Fibroblast of lung (primary cell): ENCODE measurements at regions not wholly inside any gene's neighbourhood (a gene's known extent, or its start where the extent isn't known, plus 50 kb on each side); places are given as distances from the start of the nearest gene placed in this dataset.

ENCODE experiments used
- DNase-seq, 2 donors: peaks; one replicate each; pipeline versions ENCODE4 v3.0.0 to v3.0.0-alpha.2; 2010; ENCODE audit warnings: low read depth in 2 of 2
- H2AFZ ChIP-seq: 2 replicates; pipeline ENCODE4 v1.5.1; 2012; ENCODE audit warnings: low read length, control low read depth, inconsistent platforms
- H3K27ac ChIP-seq: 2 replicates; pipeline ENCODE4 v1.5.1; 2011; ENCODE audit warnings: low read length, control low read depth; ENCODE audit not compliant: insufficient read depth
- H3K27me3 ChIP-seq: 2 replicates; pipeline ENCODE4 v1.5.1; 2011; ENCODE audit warnings: mild to moderate bottlenecking, low read length; ENCODE audit not compliant: control insufficient read depth, insufficient read depth
- H3K36me3 ChIP-seq: 2 replicates; pipeline ENCODE4 v1.5.1; 2011; ENCODE audit warnings: low read length; ENCODE audit not compliant: control insufficient read depth, insufficient read depth
- H3K4me1 ChIP-seq: 2 replicates; pipeline ENCODE4 v1.5.1; 2011; ENCODE audit warnings: low read length; ENCODE audit not compliant: control insufficient read depth, insufficient read depth; ENCODE audit errors: extremely low read depth
- H3K4me2 ChIP-seq: 2 replicates; pipeline ENCODE4 v1.5.1; 2011; ENCODE audit warnings: low read length, control low read depth; ENCODE audit not compliant: insufficient read depth; ENCODE audit errors: extremely low read depth
- H3K4me3 ChIP-seq, 4 experiments: fragments of 200-600 bp in 1 of 4; sonication (generic) in 1 of 4; replicated peaks in 1 of 4; 2 replicates each; pipeline ENCODE4 v1.5.1; 2011 to 2016; ENCODE audit warnings: low read length in 4 of 4, low read depth in 3 of 4, mild to moderate bottlenecking in 3 of 4, control low read depth in 2 of 4, inconsistent platforms in 1 of 4, mixed read lengths in 1 of 4; ENCODE audit not compliant: insufficient read depth in 1 of 4; ENCODE audit errors: control extremely low read depth in 1 of 4
- H3K79me2 ChIP-seq: 2 replicates; pipeline ENCODE4 v1.5.1; 2012; ENCODE audit warnings: mild to moderate bottlenecking, low read length, inconsistent platforms; ENCODE audit not compliant: control insufficient read depth, insufficient read depth
- H3K9ac ChIP-seq: 2 replicates; pipeline ENCODE4 v1.5.1; 2011; ENCODE audit warnings: mild to moderate bottlenecking, low read length, control low read depth; ENCODE audit not compliant: insufficient read depth
- H3K9me3 ChIP-seq: 2 replicates; pipeline ENCODE4 v1.5.1; 2012; ENCODE audit warnings: low read depth, low read length; ENCODE audit not compliant: control insufficient read depth, insufficient read depth
- H4K20me1 ChIP-seq: 2 replicates; pipeline ENCODE4 v1.5.1; 2011; ENCODE audit warnings: low read length; ENCODE audit not compliant: control insufficient read depth, insufficient read depth; ENCODE audit errors: extremely low read depth
- CTCF ChIP-seq, 2 donors: IDR thresholded peaks in 1 of 2; conservative IDR thresholded peaks in 1 of 2; 1 replicate in 1 of 2; 2 replicates in 1 of 2; pipeline ENCODE4 v1.5.1; 2011 to 2012; ENCODE audit warnings: low read length in 2 of 2, control low read depth in 1 of 2, inconsistent platforms in 1 of 2, low read depth in 1 of 2, mild to moderate bottlenecking in 1 of 2
- EZH2 ChIP-seq: IDR thresholded peaks from 2 replicates; pipeline ENCODE4 v1.5.1; 2012; ENCODE audit warnings: low read length, control low read depth, mild to moderate bottlenecking; ENCODE audit errors: missing control alignments

DNA sequence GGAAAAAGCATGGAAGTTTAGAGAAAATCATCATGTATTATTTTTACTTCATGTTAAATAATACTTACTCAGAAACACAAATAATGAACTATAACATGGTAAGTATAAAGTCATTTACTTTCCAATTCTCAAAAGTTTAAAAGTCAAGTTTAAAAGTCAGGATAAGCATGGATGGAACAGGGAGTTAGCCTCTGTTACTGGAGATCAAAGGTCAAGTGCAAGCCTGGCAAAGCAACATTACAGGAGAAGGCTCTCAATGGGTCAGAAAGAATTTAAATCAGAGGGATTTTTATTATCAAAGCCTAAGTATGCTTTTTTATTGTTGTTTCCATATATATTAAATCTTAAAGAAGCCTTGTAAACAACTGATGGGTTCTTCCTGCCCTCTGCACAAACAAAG, 505.4 kb downstream of the KCNA4 start:
- Histone ChIP-seq H3K4me3 (no peak overlapping the region), H3K36me3 (no peaks in the 10 kb centered on the region), H3K79me2 (no peaks in the 10 kb centered on the region), H3K4me2 (no peak overlapping the region), H3K9ac (no peak overlapping the region), H2AFZ (no peak overlapping the region), H3K27me3 (no peaks in the 10 kb centered on the region), H4K20me1 (no peaks in the 10 kb centered on the region), H3K27ac (no peak overlapping the region), H3K9me3 (no peaks in the 10 kb centered on the region), H3K4me1 (no peaks in the 10 kb centered on the region)
- no peak for DNase-seq
- TF ChIP-seq EZH2 (no peak), CTCF (conservative IDR thresholded peaks at IDR 0.05 in 1 of 2, IDR thresholded peaks at IDR 0.05 in 1 of 2; ENCODE audit: low read depth in 1 of 2, low read length in 2 of 2) (no peak)

DNA sequence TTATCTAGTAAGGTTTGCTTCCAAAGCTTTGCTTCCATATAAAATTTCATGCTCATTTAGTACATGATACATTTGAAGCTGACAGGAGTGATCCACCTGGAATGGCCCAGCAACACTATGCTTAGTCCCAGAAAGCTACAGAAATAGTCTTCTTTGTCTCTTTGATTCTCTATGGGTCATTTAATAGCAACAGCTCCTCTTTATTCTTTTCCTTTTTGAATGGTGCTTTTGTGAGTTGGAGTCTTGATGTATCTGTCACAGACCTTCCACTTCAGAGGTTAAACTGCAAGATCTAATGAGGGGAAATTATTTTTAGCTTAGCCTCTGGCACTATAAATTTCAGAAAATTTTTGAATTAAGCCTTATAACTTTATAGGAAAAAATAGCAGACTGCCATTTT, 509.5 kb downstream of the KCNA4 start:
- Histone ChIP-seq H3K9ac (no peak overlapping the region), H3K4me3 (no peak overlapping the region), H3K79me2 (no peaks in the 10 kb centered on the region), H3K27me3 (no peaks in the 10 kb centered on the region), H3K4me1 (no peaks in the 10 kb centered on the region), H3K27ac (no peak overlapping the region), H3K9me3 (no peaks in the 10 kb centered on the region), H3K4me2 (no peak overlapping the region), H3K36me3 (no peaks in the 10 kb centered on the region), H2AFZ (no peak overlapping the region), H4K20me1 (no peaks in the 10 kb centered on the region)
- DNase-seq = no peak
- TF ChIP-seq CTCF (conservative IDR thresholded peaks at IDR 0.05 in 1 of 2, IDR thresholded peaks at IDR 0.05 in 1 of 2; ENCODE audit: low read depth in 1 of 2, low read length in 2 of 2) (no peak), EZH2 (no peak)

DNA sequence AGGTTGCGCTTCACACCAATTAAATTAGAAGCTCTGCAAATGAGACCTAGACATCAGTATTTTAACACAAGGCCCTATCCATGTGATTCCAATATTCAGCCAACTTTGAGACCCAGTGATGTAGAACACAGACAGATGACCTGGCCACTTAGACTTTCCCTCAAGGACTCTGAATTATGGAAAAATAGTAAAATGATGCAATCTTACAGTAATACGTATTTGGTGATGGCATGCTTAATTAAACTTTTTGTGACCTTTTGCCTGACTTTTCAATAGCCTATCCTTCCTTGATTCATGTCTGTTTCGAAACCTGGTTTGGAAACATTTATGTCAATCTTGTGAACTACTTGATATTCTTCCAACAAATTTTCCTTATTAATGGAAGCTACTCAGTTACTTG, 521.2 kb downstream of the KCNA4 start:
- Histone ChIP-seq H3K4me3 (no peak overlapping the region), H3K9ac (no peak overlapping the region), H3K4me2 (no peak overlapping the region), H3K27ac (no peak overlapping the region), H3K9me3 (no peaks in the 10 kb centered on the region), H2AFZ (no peak overlapping the region), H3K79me2 (no peaks in the 10 kb centered on the region), H3K27me3 (no peaks in the 10 kb centered on the region), H4K20me1 (no peaks in the 10 kb centered on the region), H3K4me1 (no peaks in the 10 kb centered on the region), H3K36me3 (no peaks in the 10 kb centered on the region)
- TF ChIP-seq EZH2 (no peak), CTCF (conservative IDR thresholded peaks at IDR 0.05 in 1 of 2, IDR thresholded peaks at IDR 0.05 in 1 of 2; ENCODE audit: low read depth in 1 of 2, low read length in 2 of 2) (no peak)
- peak in 1 of 2 donors; percentile 5 for DNase-seq
